ENCODE measurements at regions not wholly inside any gene's neighbourhood (a gene's known extent, or its start where the extent isn't known, plus 50 kb on each side); places are given as distances from the start of the nearest gene placed in this dataset.

- TF ChIP-seq POLR2A (IDR thresholded peaks at IDR 0.05) (no peak), POLR2AphosphoS5 (IDR thresholded peaks at IDR 0.05; ENCODE audit: insufficient read depth in 1 of 2, low read depth in 1 of 2) (no peak)
Observed at GRCh38 chr2:219961947-219962498, 334.6 kb downstream of the SLC4A3 start.
